ENCODE measurements at regions not wholly inside any gene's neighbourhood (a gene's known extent, or its start where the extent isn't known, plus 50 kb on each side); places are given as distances from the start of the nearest gene placed in this dataset.

GRCh38 chr14:58954052-58954451, 234.4 kb upstream of the DAAM1 start:
- no peak for TF ChIP-seq EZH2 (IDR thresholded peaks at IDR 0.05; ENCODE audit: low read depth)
- no peak for TF ChIP-seq CTCF (conservative IDR thresholded peaks at IDR 0.05)
